Lower leg skin (tissue), 4 donors: ENCODE measurements at regions not wholly inside any gene's neighbourhood (a gene's known extent, or its start where the extent isn't known, plus 50 kb on each side); places are given as distances from the start of the nearest gene placed in this dataset.

Experiments
- DNase-seq, 2 donors: peaks; one replicate each; pipeline ENCODE4 v3.0.0-alpha.2; 2019; ENCODE audit warnings: low spot score in 2 of 2
- H3K4me3 ChIP-seq: fragments of 200-600 bp; sonication (generic); 2 replicates; pipeline ENCODE4 v1.5.1; 2017; ENCODE audit warnings: mild to moderate bottlenecking, low read depth; ENCODE audit not compliant: poor library complexity, severe bottlenecking
- CTCF ChIP-seq, 3 donors: fragments of 450-650 bp; IDR thresholded peaks; one replicate each; pipeline ENCODE4 v1.5.1; 2016; ENCODE audit warnings: antibody characterized with exemption in 3 of 3, mild to moderate bottlenecking in 3 of 3, moderate library complexity in 2 of 3
- POLR2A ChIP-seq, 2 donors: fragments of 450-650 bp; IDR thresholded peaks; one replicate each; pipeline ENCODE4 v1.6.1; 2016 to 2017; ENCODE audit warnings: antibody characterized with exemption in 2 of 2, mild to moderate bottlenecking in 1 of 2, moderate library complexity in 1 of 2
- whole genome bisulfite sequencing, 2 donors: methylation state at CpG; one replicate each; pipeline ENCODE4 v1.1.5; 2018; 5-methylcytosine and 5-hydroxymethylcytosine counted together
- intact Hi-C: fragments of 100-400 bp; cut with DNase I; formaldehyde crosslinking; loops from one replicate; pipeline ENCODE4 v1.15.0; 2023; ENCODE audit warnings: low total_unique reads

- TF ChIP-seq POLR2A (IDR thresholded peaks at IDR 0.05) = no peak
- no peak for TF ChIP-seq CTCF (IDR thresholded peaks at IDR 0.05)
- DNase-seq = no peak
- 27 to 36% methylated on average over 3 of the region's 3 CpGs for WGBS, 2 donors
- intact Hi-C loops = no loop called here
- no peak overlapping the region for H3K4me3 ChIP-seq
Observed at GRCh38 chr2:56615760-56616159, 432.0 kb downstream of the CCDC85A start.

- intact Hi-C loops = no loop called here
- 79 to 80% methylated on average over 1 of the region's 1 CpG for WGBS, 2 donors
- no peak for DNase-seq
- TF ChIP-seq POLR2A (IDR thresholded peaks at IDR 0.05) = no peak
- no peak for TF ChIP-seq CTCF (IDR thresholded peaks at IDR 0.05)
- no peak overlapping the region for H3K4me3 ChIP-seq
Observed at GRCh38 chr2:56624181-56624580, 440.4 kb downstream of the CCDC85A start.

GRCh38 chr2:56626927-56627326 lies 443.1 kb downstream of the CCDC85A start:
- DNase-seq = no peak
- no peak overlapping the region for H3K4me3 ChIP-seq
- intact Hi-C loops = no loop called here
- TF ChIP-seq CTCF (IDR thresholded peaks at IDR 0.05) (no peak), POLR2A (IDR thresholded peaks at IDR 0.05) (no peak)
- 85 to 87% methylated on average over 3 of the region's 3 CpGs for WGBS, 2 donors

- no peak overlapping the region for H3K4me3 ChIP-seq
- no peak for DNase-seq
- intact Hi-C loops = no loop called here
- 77 to 93% methylated on average over 2 of the region's 2 CpGs for WGBS, 2 donors
- TF ChIP-seq POLR2A (IDR thresholded peaks at IDR 0.05) (no peak), CTCF (IDR thresholded peaks at IDR 0.05) (no peak)
Observed at GRCh38 chr2:56630286-56630685, 446.5 kb downstream of the CCDC85A start.

- intact Hi-C loops = no loop called here
- DNase-seq = no peak
- 71 to 86% methylated on average over 1 of the region's 1 CpG for WGBS, 2 donors
- TF ChIP-seq CTCF (IDR thresholded peaks at IDR 0.05) (no peak), POLR2A (IDR thresholded peaks at IDR 0.05) (no peak)
- H3K4me3 ChIP-seq = no peak overlapping the region
Observed at GRCh38 chr2:56647997-56648396, 464.2 kb downstream of the CCDC85A start.

- WGBS, 2 donors = 82 to 86% methylated on average over 2 of the region's 2 CpGs
- no peak overlapping the region for H3K4me3 ChIP-seq
- intact Hi-C loops = no loop called here
- TF ChIP-seq POLR2A (IDR thresholded peaks at IDR 0.05) = no peak
- no peak for TF ChIP-seq CTCF (IDR thresholded peaks at IDR 0.05)
- no peak for DNase-seq
Observed at GRCh38 chr2:56648802-56649201, 465.0 kb downstream of the CCDC85A start.
